AG04450 (cell line): ENCODE measurements at regions not wholly inside any gene's neighbourhood (a gene's known extent, or its start where the extent isn't known, plus 50 kb on each side); places are given as distances from the start of the nearest gene placed in this dataset.

Experiments used
- CTCF ChIA-PET: fragments of 300-600, 350-600 bp; formaldehyde crosslinking; extraction: SDS; loops from one replicate; lab custom pipeline; 2022; ENCODE audit warnings: antibody characterized with exemption, inconsistent platforms; lab: Charles Lee
- POLR2A ChIA-PET: fragments of 350-600 bp; formaldehyde crosslinking; extraction: SDS; loops from one replicate; lab custom pipeline; 2021; ENCODE audit warnings: antibody characterized with exemption, inconsistent platforms; lab: Yijun Ruan, JAX
- DNase-seq: peaks from one replicate; pipeline ENCODE4 v3.0.0-alpha.2; 2011; ENCODE audit warnings: low read depth, low spot score
- H3K27ac ChIP-seq: one replicate; pipeline ENCODE4 v1.5.1; 2012; ENCODE audit warnings: low read depth, low read length, control low read depth
- H3K27me3 ChIP-seq: one replicate; pipeline ENCODE4 v1.6.0; 2012; ENCODE audit warnings: low read length; ENCODE audit not compliant: control insufficient read depth, insufficient read depth
- H3K4me3 ChIP-seq: 2 replicates; pipeline ENCODE4 v1.5.1; 2011; ENCODE audit warnings: mild to moderate bottlenecking, low read depth, low read length, control low read depth
- H3K9me3 ChIP-seq: 2 replicates; pipeline ENCODE4 v1.5.1; 2012; ENCODE audit warnings: low read length; ENCODE audit not compliant: control insufficient read depth, insufficient read depth
- TF ChIP-seq, protein P1 (sequence below): IDR thresholded peaks from 2 replicates; pipeline ENCODE4 v1.5.1; 2011; ENCODE audit warnings: low read depth, low read length, control low read depth, inconsistent platforms

DNA sequence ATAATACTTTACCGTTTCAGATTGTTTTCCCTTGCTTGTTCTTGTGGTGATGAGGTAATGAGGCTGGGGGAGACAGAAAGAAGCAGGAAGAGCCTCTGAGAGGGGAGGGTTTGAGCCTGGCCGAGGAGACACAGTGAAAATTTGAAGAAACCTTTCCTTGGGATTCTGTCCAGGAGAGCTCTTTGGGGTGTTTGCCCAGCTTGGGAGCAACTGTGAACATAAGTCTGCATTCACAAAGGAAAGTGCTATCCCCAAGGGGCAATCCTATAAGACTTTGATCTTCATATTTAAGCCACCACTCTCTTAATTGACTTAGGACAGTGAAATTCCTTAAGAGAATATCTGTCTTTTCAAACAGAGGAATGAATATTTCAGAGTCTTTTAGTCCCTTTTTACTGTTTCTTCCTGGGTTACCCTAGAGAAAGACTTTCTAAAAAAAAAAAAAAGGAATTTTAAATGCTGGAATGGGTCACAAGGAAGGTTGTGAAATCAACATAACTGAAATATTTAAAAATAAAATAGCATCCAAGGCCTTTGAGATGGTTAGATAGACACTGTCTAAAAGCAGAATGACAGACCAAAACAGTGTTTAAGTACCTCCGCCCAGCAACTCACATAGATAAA is 52.5 kb upstream of the STAM2 start:
- TF ChIP-seq, protein P1, sequence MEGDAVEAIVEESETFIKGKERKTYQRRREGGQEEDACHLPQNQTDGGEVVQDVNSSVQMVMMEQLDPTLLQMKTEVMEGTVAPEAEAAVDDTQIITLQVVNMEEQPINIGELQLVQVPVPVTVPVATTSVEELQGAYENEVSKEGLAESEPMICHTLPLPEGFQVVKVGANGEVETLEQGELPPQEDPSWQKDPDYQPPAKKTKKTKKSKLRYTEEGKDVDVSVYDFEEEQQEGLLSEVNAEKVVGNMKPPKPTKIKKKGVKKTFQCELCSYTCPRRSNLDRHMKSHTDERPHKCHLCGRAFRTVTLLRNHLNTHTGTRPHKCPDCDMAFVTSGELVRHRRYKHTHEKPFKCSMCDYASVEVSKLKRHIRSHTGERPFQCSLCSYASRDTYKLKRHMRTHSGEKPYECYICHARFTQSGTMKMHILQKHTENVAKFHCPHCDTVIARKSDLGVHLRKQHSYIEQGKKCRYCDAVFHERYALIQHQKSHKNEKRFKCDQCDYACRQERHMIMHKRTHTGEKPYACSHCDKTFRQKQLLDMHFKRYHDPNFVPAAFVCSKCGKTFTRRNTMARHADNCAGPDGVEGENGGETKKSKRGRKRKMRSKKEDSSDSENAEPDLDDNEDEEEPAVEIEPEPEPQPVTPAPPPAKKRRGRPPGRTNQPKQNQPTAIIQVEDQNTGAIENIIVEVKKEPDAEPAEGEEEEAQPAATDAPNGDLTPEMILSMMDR, result no peak
- H3K4me3 ChIP-seq, result no peak overlapping the region
- DNase-seq, result no peak
- H3K27me3 ChIP-seq, result no peaks in the 10 kb centered on the region
- ChIA-PET POLR2A (no interaction called here), CTCF (interaction anchor here (2.2 kb wide), 1 partner anchor 408 kb away, joined by 6 read pairs; no protein-coding TSS in a partner anchor)
- no peaks in the 10 kb centered on the region for H3K9me3 ChIP-seq
- peak overlapping the region; percentile 4 for H3K27ac ChIP-seq

DNA sequence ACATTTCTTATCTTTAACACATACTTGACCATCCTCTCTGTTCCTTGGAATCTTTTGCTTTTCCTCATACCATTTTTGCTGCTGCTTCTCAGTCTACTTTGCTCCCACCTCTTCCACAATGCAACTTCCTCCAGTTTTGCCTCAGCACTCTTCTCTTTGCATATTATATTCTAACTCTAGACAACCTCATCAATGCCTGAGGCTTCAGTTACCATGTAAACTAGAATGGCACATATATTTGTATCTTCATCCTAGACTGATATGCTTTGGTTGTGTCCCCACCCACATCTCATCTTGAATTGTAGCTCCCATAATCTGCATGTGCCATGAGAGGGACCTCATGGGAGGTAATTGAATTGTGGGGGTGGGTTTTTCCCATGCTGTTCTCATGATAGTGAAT is 55.9 kb upstream of the STAM2 start:
- ChIA-PET POLR2A (no interaction called here), CTCF (no interaction called here)
- Histone ChIP-seq H3K9me3 (no peaks in the 10 kb centered on the region), H3K4me3 (no peak overlapping the region), H3K27me3 (no peaks in the 10 kb centered on the region), H3K27ac (no peak overlapping the region)
- TF ChIP-seq, protein P1, result no peak
- DNase-seq, result no peak

DNA sequence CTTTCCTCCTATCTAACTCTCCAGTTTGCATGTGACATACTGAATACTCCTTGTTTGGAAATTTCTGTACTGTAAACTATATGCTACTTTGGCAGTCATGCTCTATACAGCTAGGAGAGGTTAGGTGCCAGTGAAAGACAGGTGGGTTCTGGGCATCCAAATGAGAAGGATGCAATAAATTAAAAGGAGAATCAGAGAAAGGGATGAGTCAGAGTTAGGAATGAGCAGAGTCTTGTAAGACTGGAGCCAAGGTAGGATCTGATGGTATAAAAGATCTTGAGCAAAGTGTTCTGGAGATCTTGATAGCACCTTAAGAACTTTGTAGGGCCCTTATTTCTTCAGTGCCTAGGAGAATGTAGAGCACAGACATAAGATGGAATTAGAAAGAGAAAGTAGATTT is 58.7 kb upstream of the STAM2 start:
- CTCF ChIA-PET, result no interaction called here
- no peaks in the 10 kb centered on the region for H3K9me3 ChIP-seq
- no peak for DNase-seq
- H3K4me3 ChIP-seq, result no peak overlapping the region
- no peak overlapping the region for H3K27ac ChIP-seq
- TF ChIP-seq, protein P1, result no peak
- no peaks in the 10 kb centered on the region for H3K27me3 ChIP-seq
- POLR2A ChIA-PET, result no interaction called here

DNA sequence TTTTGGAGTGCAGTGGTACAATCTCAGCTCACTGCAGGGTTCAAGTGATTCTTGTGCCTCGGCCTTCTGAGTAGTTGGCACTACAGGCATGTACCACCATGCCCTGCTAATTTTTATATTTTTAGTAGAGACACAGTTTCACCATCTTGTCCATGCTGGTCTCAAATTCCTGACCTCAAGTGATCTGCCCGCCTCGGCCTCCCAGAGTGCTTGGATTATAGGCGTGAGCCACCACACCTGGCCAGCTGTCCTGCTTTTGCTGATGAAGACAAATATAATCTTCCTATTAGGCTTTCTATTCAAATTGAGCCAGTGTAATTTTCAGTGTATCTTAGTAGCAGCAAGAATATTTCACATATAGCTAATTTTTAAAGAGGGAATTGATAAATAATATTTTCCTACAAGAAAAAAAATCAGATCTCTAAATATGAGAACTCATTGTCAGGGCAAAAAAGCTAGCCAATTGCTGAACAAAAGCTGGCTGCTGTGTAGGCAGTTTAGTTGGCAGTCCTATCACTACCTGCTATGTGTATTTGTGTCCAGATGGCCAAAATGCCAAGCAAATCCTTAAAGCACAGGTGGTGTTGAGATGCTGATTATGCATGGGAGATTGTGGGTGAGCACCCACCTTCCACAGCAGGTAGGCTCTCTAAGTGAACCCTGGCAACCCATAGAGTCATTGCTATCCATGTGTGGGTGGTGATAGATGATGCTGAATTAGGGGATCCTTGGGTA is 60.8 kb upstream of the STAM2 start:
- Histone ChIP-seq H3K9me3 (peaks cover 3% of the 10 kb centered on the region; the same call in 1 of the 2 replicates), H3K27me3 (no peaks in the 10 kb centered on the region), H3K4me3 (no peak overlapping the region), H3K27ac (no peak overlapping the region)
- ChIA-PET POLR2A (interaction anchor here (0.7 kb wide), 1 partner anchor 98 kb away, joined by 3 read pairs; no protein-coding TSS in a partner anchor), CTCF (no interaction called here)
- DNase-seq, result no peak
- TF ChIP-seq, protein P1, result no peak

DNA sequence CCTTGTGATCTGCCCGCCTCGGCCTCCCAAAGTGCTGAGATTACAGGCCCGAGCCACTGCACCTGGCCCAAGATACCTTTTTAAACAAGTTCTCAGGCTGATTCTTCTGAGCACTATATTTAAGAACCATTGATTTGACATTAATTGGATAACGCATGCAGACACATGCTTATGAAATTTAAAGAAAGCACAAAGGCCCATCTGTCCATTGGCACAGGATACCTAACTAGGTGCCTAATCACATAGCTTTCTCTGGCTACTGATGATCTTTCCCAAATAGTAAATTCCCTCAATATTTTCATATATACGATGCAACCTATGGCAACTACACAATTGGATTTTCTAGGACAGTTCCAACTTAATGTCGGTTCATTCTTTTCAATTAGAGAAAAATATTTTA is 62.5 kb upstream of the STAM2 start:
- TF ChIP-seq, protein P1, result no peak
- CTCF ChIA-PET, result no interaction called here
- H3K4me3 ChIP-seq, result no peak overlapping the region
- peaks cover 3% of the 10 kb centered on the region; the same call in 1 of the 2 replicates for H3K9me3 ChIP-seq
- DNase-seq, result no peak
- H3K27ac ChIP-seq, result no peak overlapping the region
- POLR2A ChIA-PET, result no interaction called here
- H3K27me3 ChIP-seq, result no peaks in the 10 kb centered on the region
